Upper lobe of left lung (tissue), 4 donors: ENCODE measurements at regions not wholly inside any gene's neighbourhood (a gene's known extent, or its start where the extent isn't known, plus 50 kb on each side); places are given as distances from the start of the nearest gene placed in this dataset.

Experiments used
- EP300 ChIP-seq, 4 donors: sonication (generic); formaldehyde crosslinking; IDR thresholded peaks; one replicate each; pipeline ENCODE4 v1.5.1; 2017; ENCODE audit warnings: antibody characterized with exemption in 4 of 4, control low read depth in 2 of 4
- POLR2AphosphoS5 ChIP-seq, 2 donors: sonication (generic); formaldehyde crosslinking; IDR thresholded peaks; one replicate each; pipeline ENCODE4 v1.5.1; 2017; ENCODE audit warnings: antibody characterized with exemption in 2 of 2

GRCh38 chr2:60281730-60282129, 271.7 kb downstream of the BCL11A start:
- TF ChIP-seq POLR2AphosphoS5 (IDR thresholded peaks at IDR 0.05) (no peak), EP300 (IDR thresholded peaks at IDR 0.05) (no peak)
